Stomach (tissue), 4 donors: ENCODE measurements at regions not wholly inside any gene's neighbourhood (a gene's known extent, or its start where the extent isn't known, plus 50 kb on each side); places are given as distances from the start of the nearest gene placed in this dataset.

Source experiments
- CTCF ChIP-seq, 7 experiments: fragments of 450-650 bp in 4 of 7; fragments of 200-600 bp in 3 of 7; sonication (generic) in 3 of 7; IDR thresholded peaks; one replicate each; pipeline ENCODE4 v1.5.1; 2016 to 2019; ENCODE audit warnings: antibody characterized with exemption in 7 of 7, control low read depth in 2 of 7, mild to moderate bottlenecking in 1 of 7
- EP300 ChIP-seq: sonication (generic); formaldehyde crosslinking; IDR thresholded peaks from one replicate; pipeline ENCODE4 v1.6.1; 2017; ENCODE audit warnings: antibody characterized with exemption
- POLR2A ChIP-seq, 4 donors: fragments of 450-650 bp; IDR thresholded peaks; one replicate each; pipeline ENCODE4 v1.6.1; 2016; ENCODE audit warnings: antibody characterized with exemption in 4 of 4, control low read depth in 2 of 4, mild to moderate bottlenecking in 1 of 4, moderate library complexity in 1 of 4
- POLR2AphosphoS5 ChIP-seq, 3 donors: sonication (generic); formaldehyde crosslinking; IDR thresholded peaks; one replicate each; pipeline ENCODE4 v1.6.1; 2016; ENCODE audit warnings: antibody characterized with exemption in 3 of 3

- TF ChIP-seq CTCF (IDR thresholded peaks at IDR 0.05) (no peak), POLR2A (IDR thresholded peaks at IDR 0.05) (no peak), POLR2AphosphoS5 (IDR thresholded peaks at IDR 0.05) (no peak), EP300 (no peak)
Observed at GRCh38 chr3:10708216-10708893, 107.7 kb upstream of the SLC6A11 start.
